Neural cell (in vitro differentiated cells): ENCODE measurements at regions not wholly inside any gene's neighbourhood (a gene's known extent, or its start where the extent isn't known, plus 50 kb on each side); places are given as distances from the start of the nearest gene placed in this dataset.

ENCODE experiments used
- H2AFZ ChIP-seq: fragments of 200-600, 300-800 bp; sonication (generic), shearing (Covaris generic); 2 replicates; pipeline ENCODE4 v1.6.0; 2014; ENCODE audit warnings: low read depth, mild to moderate bottlenecking, antibody characterized with exemption, low read length, moderate library complexity
- H3F3A ChIP-seq: fragments of 200-600 bp; shearing (Covaris generic); 2 replicates; pipeline ENCODE4 v1.6.1; 2016; ENCODE audit warnings: mild to moderate bottlenecking, moderate library complexity, mixed read lengths, antibody characterized with exemption, low read length; ENCODE audit not compliant: insufficient read depth, poor library complexity, severe bottlenecking
- H3K27ac ChIP-seq: fragments of 200-600, 300-800 bp; sonication (generic), shearing (Covaris generic); 2 replicates; pipeline ENCODE4 v1.5.1; 2014; ENCODE audit warnings: mild to moderate bottlenecking, low read length, moderate library complexity
- H3K27me3 ChIP-seq: fragments of 300-800, 200-600 bp; sonication (generic), shearing (Covaris generic); 2 replicates; pipeline ENCODE4 v1.6.0; 2014; ENCODE audit warnings: mild to moderate bottlenecking, low read depth, low read length, moderate library complexity; ENCODE audit not compliant: insufficient read depth
- H3K36me3 ChIP-seq: fragments of 300-800, 200-600 bp; sonication (generic), shearing (Covaris generic); 2 replicates; pipeline ENCODE4 v1.5.1; 2014; ENCODE audit warnings: mild to moderate bottlenecking, antibody characterized with exemption, low read length, moderate library complexity; ENCODE audit not compliant: insufficient read depth
- H3K4me2 ChIP-seq: fragments of 300-800, 200-600 bp; sonication (generic), shearing (Covaris generic); 2 replicates; pipeline ENCODE4 v1.6.0; 2014; ENCODE audit warnings: mild to moderate bottlenecking, low read length
- H3K4me3 ChIP-seq: fragments of 300-800, 200-600 bp; sonication (generic), shearing (Covaris generic); 2 replicates; pipeline ENCODE4 v1.5.1; 2014; ENCODE audit warnings: mild to moderate bottlenecking, low read length, moderate library complexity
- H3K79me2 ChIP-seq: fragments of 200-600 bp; shearing (Covaris generic); replicated peaks from 2 replicates; pipeline ENCODE4 v1.6.0; 2014; ENCODE audit warnings: mild to moderate bottlenecking, low read length, moderate library complexity; ENCODE audit not compliant: insufficient read depth
- H3K9ac ChIP-seq: fragments of 300-800, 200-600 bp; sonication (generic), shearing (Covaris generic); 2 replicates; pipeline ENCODE4 v1.6.1; 2016; ENCODE audit warnings: mild to moderate bottlenecking, low read length, mixed read lengths
- H3K9me2 ChIP-seq: fragments of 200-600 bp; shearing (Covaris generic); 2 replicates; pipeline ENCODE4 v1.6.1; 2016; ENCODE audit warnings: mild to moderate bottlenecking, low read length, mixed read lengths; ENCODE audit not compliant: insufficient read depth
- H3K9me3 ChIP-seq: fragments of 200-600, 300-800 bp; sonication (generic), shearing (Covaris generic); 2 replicates; pipeline ENCODE4 v1.6.1; 2016; ENCODE audit warnings: mild to moderate bottlenecking, mixed run types, low read length, moderate library complexity, mixed read lengths
- H4K20me1 ChIP-seq: fragments of 200-600 bp; shearing (Covaris generic); 2 replicates; pipeline ENCODE4 v1.6.1; 2016; ENCODE audit warnings: mild to moderate bottlenecking, mixed run types; ENCODE audit not compliant: insufficient read depth
- EP300 ChIP-seq: fragments of 450-650 bp; conservative IDR thresholded peaks from 2 replicates; pipeline ENCODE4 v1.6.1; 2014; ENCODE audit warnings: antibody characterized with exemption, mild to moderate bottlenecking, moderate library complexity; ENCODE audit not compliant: poor library complexity, severe bottlenecking
- EZH2 ChIP-seq: fragments of 200-600, 300-800 bp; shearing (Covaris generic), sonication (generic); IDR thresholded peaks from 2 replicates; pipeline ENCODE4 v1.6.1; 2014; ENCODE audit warnings: antibody characterized with exemption, low read length, borderline replicate concordance, mild to moderate bottlenecking; ENCODE audit not compliant: insufficient read depth, poor library complexity, severe bottlenecking
- MXI1 ChIP-seq: fragments of 450-650 bp; conservative IDR thresholded peaks from 2 replicates; pipeline ENCODE4 v1.6.1; 2014; ENCODE audit warnings: antibody characterized with exemption, mild to moderate bottlenecking; ENCODE audit not compliant: poor library complexity, severe bottlenecking
- POLR2AphosphoS5 ChIP-seq: IDR thresholded peaks from 2 replicates; pipeline ENCODE4 v1.6.1; 2012
- RAD21 ChIP-seq: fragments of 450-650 bp; conservative IDR thresholded peaks from 2 replicates; pipeline ENCODE4 v1.6.1; 2014; ENCODE audit warnings: antibody characterized with exemption, mild to moderate bottlenecking, moderate library complexity
- REST ChIP-seq: IDR thresholded peaks from 2 replicates; pipeline ENCODE4 v1.6.1; 2012; ENCODE audit warnings: borderline replicate concordance
- SMC3 ChIP-seq: fragments of 450-650 bp; conservative IDR thresholded peaks from 2 replicates; pipeline ENCODE4 v1.6.1; 2014; ENCODE audit warnings: antibody characterized with exemption, mild to moderate bottlenecking, moderate library complexity; ENCODE audit not compliant: poor library complexity
- TAF1 ChIP-seq: IDR thresholded peaks from 2 replicates; pipeline ENCODE4 v1.6.1; 2012; ENCODE audit warnings: low read depth
- TF ChIP-seq, protein P1 (sequence below): fragments of 450-650 bp; IDR thresholded peaks from 2 replicates; pipeline ENCODE4 v1.5.1; 2014; ENCODE audit warnings: antibody characterized with exemption, mild to moderate bottlenecking, moderate library complexity; ENCODE audit not compliant: poor library complexity, severe bottlenecking

- Histone ChIP-seq H3K9ac (no peak overlapping the region), H3K27me3 (no peaks in the 10 kb centered on the region), H3K9me2 (no peaks in the 10 kb centered on the region), H3K36me3 (no peaks in the 10 kb centered on the region), H3K4me2 (no peak overlapping the region), H3K27ac (no peak overlapping the region), H3K79me2 (no peaks in the 10 kb centered on the region), H2AFZ (no peak overlapping the region), H3F3A (no peaks in the 10 kb centered on the region), H3K9me3 (no peaks in the 10 kb centered on the region), H3K4me3 (no peak overlapping the region), H4K20me1 (no peaks in the 10 kb centered on the region)
- no peak for TF ChIP-seq RAD21
- no peak for TF ChIP-seq MXI1
- TF ChIP-seq, protein P1, sequence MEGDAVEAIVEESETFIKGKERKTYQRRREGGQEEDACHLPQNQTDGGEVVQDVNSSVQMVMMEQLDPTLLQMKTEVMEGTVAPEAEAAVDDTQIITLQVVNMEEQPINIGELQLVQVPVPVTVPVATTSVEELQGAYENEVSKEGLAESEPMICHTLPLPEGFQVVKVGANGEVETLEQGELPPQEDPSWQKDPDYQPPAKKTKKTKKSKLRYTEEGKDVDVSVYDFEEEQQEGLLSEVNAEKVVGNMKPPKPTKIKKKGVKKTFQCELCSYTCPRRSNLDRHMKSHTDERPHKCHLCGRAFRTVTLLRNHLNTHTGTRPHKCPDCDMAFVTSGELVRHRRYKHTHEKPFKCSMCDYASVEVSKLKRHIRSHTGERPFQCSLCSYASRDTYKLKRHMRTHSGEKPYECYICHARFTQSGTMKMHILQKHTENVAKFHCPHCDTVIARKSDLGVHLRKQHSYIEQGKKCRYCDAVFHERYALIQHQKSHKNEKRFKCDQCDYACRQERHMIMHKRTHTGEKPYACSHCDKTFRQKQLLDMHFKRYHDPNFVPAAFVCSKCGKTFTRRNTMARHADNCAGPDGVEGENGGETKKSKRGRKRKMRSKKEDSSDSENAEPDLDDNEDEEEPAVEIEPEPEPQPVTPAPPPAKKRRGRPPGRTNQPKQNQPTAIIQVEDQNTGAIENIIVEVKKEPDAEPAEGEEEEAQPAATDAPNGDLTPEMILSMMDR = no peak
- no peak for TF ChIP-seq EZH2
- TF ChIP-seq TAF1 = no peak
- no peak for TF ChIP-seq REST
- TF ChIP-seq SMC3 = no peak
- no peak for TF ChIP-seq EP300
- no peak for TF ChIP-seq POLR2AphosphoS5
Measured at GRCh38 chr6:40744835-40745234, 157.7 kb upstream of the LRFN2 start.

- H3K4me3 ChIP-seq = no peak overlapping the region
- H3K9me3 ChIP-seq = no peaks in the 10 kb centered on the region
- no peak for TF ChIP-seq TAF1
- no peak for TF ChIP-seq RAD21
- no peak overlapping the region for H3K9ac ChIP-seq
- H3K79me2 ChIP-seq = no peaks in the 10 kb centered on the region
- H3K27ac ChIP-seq = no peak overlapping the region
- H2AFZ ChIP-seq = no peak overlapping the region
- no peaks in the 10 kb centered on the region for H3F3A ChIP-seq
- no peaks in the 10 kb centered on the region for H3K9me2 ChIP-seq
- H3K27me3 ChIP-seq = no peaks in the 10 kb centered on the region
- no peak overlapping the region for H3K4me2 ChIP-seq
- H4K20me1 ChIP-seq = no peaks in the 10 kb centered on the region
- H3K36me3 ChIP-seq = no peaks in the 10 kb centered on the region
Measured at GRCh38 chr6:40743690-40744446, 156.7 kb upstream of the LRFN2 start.
